T-cell (primary cell): ENCODE measurements at regions not wholly inside any gene's neighbourhood (a gene's known extent, or its start where the extent isn't known, plus 50 kb on each side); places are given as distances from the start of the nearest gene placed in this dataset.
"Not testable (repeated sequence)": the region's sequence is repeated elsewhere in the genome, so short reads cannot be mapped to it uniquely, and the experiment has no call there.

Experiments
- ATAC-seq, 4 experiments: fragments of 200-7000 bp in 3 of 4; fragments of 150-1000 bp in 1 of 4; cut with Tn5 transposase; replicated peaks in 1 of 4; 1 replicate in 3 of 4; 2 replicates in 1 of 4; pipeline ENCODE4 v1.10.0; 2021; ENCODE audit warnings: moderate library complexity in 3 of 4, mild to moderate bottlenecking in 2 of 4, moderate number of reproducible peaks in 1 of 4
- CTCF ChIA-PET, 2 donors: fragments of 300-600 bp; sonication (Branson Sonifier 250); formaldehyde crosslinking; loops; one replicate each; lab custom pipeline; 2022; ENCODE audit warnings: antibody characterized with exemption in 2 of 2; lab: Charles Lee
- POLR2A ChIA-PET, 2 donors: fragments of 300-600 bp; sonication (Branson Sonifier 250); formaldehyde crosslinking; loops; one replicate each; lab custom pipeline; 2022; ENCODE audit warnings: antibody characterized with exemption in 2 of 2; lab: Charles Lee
- DNase-seq, 35 experiments: peaks; one replicate each; pipeline versions ENCODE4 v3.0.0 to v3.0.0-alpha.2; 2013 to 2023
- H3K27ac ChIP-seq: one replicate; pipeline ENCODE4 v1.5.1; 2013; ENCODE audit warnings: low read length
- H3K27me3 ChIP-seq, 2 experiments: replicated peaks in 1 of 2; 1 replicate in 1 of 2; 2 replicates in 1 of 2; pipeline versions ENCODE4 v1.6.1 to v1.7.0; 2013; ENCODE audit warnings: low read length in 1 of 2, mixed read lengths in 1 of 2; ENCODE audit not compliant: control insufficient read depth in 2 of 2, insufficient read depth in 2 of 2; ENCODE audit errors: extremely low read depth in 1 of 2
- H3K36me3 ChIP-seq, 2 donors: 1 replicate in 1 of 2; 2 replicates in 1 of 2; pipeline versions ENCODE4 v1.6.1 to v1.7.0; 2013; ENCODE audit warnings: low read length in 1 of 2; ENCODE audit not compliant: control insufficient read depth in 2 of 2, insufficient read depth in 1 of 2; ENCODE audit errors: extremely low read depth in 1 of 2
- H3K4me1 ChIP-seq, 2 experiments: 1 replicate in 1 of 2; 2 replicates in 1 of 2; pipeline versions ENCODE4 v1.6.1 to v1.7.0; 2013; ENCODE audit warnings: low read length in 2 of 2, mixed read lengths in 1 of 2; ENCODE audit not compliant: insufficient read depth in 2 of 2, control insufficient read depth in 1 of 2; ENCODE audit errors: extremely low read depth in 1 of 2
- H3K4me3 ChIP-seq, 2 donors: 1 replicate in 1 of 2; 2 replicates in 1 of 2; pipeline versions ENCODE4 v1.5.1 to v1.7.0; 2013; ENCODE audit warnings: mild to moderate bottlenecking in 2 of 2, low read length in 1 of 2, moderate library complexity in 1 of 2; ENCODE audit not compliant: control insufficient read depth in 1 of 2; ENCODE audit errors: extremely low read depth in 1 of 2
- H3K9me3 ChIP-seq: 2 replicates; pipeline ENCODE4 v1.7.0; 2013
- H3K27ac Mint-ChIP-seq, 2 donors: one replicate each; pipeline ENCODE4 v1.8.0; 2020 to 2021; ENCODE audit warnings: mild to moderate bottlenecking in 2 of 2, mixed read lengths in 2 of 2
- H3K27me3 Mint-ChIP-seq, 2 donors: one replicate each; pipeline ENCODE4 v1.8.0; 2021 to 2022; ENCODE audit warnings: mixed read lengths in 2 of 2
- H3K36me3 Mint-ChIP-seq: one replicate; pipeline ENCODE4 v1.8.0; 2021; ENCODE audit warnings: mixed read lengths
- H3K4me1 Mint-ChIP-seq, 3 donors: one replicate each; pipeline ENCODE4 v1.8.0; 2020 to 2022; ENCODE audit warnings: mixed read lengths in 3 of 3, mild to moderate bottlenecking in 1 of 3
- H3K4me3 Mint-ChIP-seq, 3 donors: one replicate each; pipeline ENCODE4 v1.8.0; 2020 to 2022; ENCODE audit warnings: mild to moderate bottlenecking in 3 of 3, mixed read lengths in 3 of 3, moderate library complexity in 3 of 3
- H3K9me3 Mint-ChIP-seq, 3 donors: one replicate each; pipeline ENCODE4 v1.8.0; 2020 to 2022; ENCODE audit warnings: mixed read lengths in 3 of 3
- WGBS: methylation state at CpG from one replicate; pipeline ENCODE4 v1.1.5; 2013; ENCODE audit warnings: missing lambda C conversion rate; ENCODE audit not compliant: insufficient coverage; 5-methylcytosine and 5-hydroxymethylcytosine counted together

DNA sequence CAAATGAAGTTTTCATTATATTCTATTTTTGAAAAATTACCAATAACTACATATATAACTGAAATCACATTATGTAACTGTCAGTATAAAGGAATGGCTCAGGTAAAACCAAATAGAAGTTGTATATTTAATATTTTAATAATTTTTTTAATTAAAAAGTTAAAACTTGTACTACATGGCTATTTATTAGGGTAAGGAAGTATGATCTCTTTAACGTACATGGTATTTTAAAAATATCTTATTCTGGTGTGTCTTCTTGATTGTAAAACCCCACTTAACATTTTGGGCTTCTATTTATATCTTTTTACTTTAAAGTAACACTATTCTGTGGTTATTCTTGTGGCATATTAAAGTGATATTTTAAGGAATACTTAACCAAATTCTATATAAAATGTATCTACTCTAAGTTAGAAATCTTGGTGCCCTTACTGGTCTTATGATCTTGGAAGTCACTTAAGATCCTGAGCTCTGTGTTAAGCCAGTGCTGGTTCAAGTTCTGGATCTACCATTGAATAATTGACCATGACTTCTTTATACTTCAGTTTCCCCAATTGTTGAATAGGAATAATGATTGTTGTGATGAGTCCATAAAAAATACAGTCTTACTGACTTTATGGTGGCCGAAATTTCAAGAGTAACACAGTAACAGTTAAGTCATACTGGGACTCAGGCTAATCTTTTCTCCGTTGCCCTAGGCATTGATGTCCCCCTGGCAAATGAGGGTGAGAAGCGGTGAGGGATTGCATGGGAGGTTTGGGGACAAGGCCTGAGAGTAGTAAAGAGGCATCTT lies 97.1 kb upstream of the TPTE start:
- 55% methylated on average over 3 of the region's 4 CpGs for WGBS
- H3K27ac ChIP-seq, H3K4me1 Mint-ChIP-seq, H3K27me3 ChIP-seq, H3K4me3 Mint-ChIP-seq, CTCF ChIA-PET, H3K27ac Mint-ChIP-seq, POLR2A ChIA-PET, H3K36me3 ChIP-seq, H3K4me1 ChIP-seq, H3K36me3 Mint-ChIP-seq, H3K27me3 Mint-ChIP-seq, DNase-seq, H3K4me3 ChIP-seq, H3K9me3 Mint-ChIP-seq: not testable (repeated sequence)
- peak in 1 of 4 experiments; percentile 33 for ATAC-seq
- H3K9me3 ChIP-seq: peaks cover 12% of the 10 kb centered on the region

DNA sequence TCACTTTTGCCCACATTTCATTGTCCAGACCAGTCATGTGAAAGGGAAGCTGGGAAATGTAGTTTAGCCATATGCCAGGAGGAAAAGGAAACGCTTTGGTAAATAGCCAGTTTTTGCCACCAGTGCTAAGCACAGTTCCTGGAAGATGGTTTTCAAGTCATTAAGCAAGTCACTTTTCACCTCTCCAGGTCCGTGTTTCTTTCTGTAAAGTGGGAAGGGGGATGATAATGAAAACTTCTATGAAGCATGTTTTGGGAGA lies 96.6 kb upstream of the TPTE start:
- CTCF ChIA-PET, DNase-seq, H3K36me3 Mint-ChIP-seq, H3K27me3 ChIP-seq, H3K9me3 Mint-ChIP-seq, H3K4me1 ChIP-seq, H3K27me3 Mint-ChIP-seq, POLR2A ChIA-PET, H3K4me3 ChIP-seq, H3K4me1 Mint-ChIP-seq, H3K4me3 Mint-ChIP-seq, H3K27ac Mint-ChIP-seq, H3K27ac ChIP-seq, H3K36me3 ChIP-seq, ATAC-seq: not testable (repeated sequence)
- no CpG with 5 or more reads among the region's 2 CpGs for WGBS
- peaks cover 16% of the 10 kb centered on the region for H3K9me3 ChIP-seq

DNA sequence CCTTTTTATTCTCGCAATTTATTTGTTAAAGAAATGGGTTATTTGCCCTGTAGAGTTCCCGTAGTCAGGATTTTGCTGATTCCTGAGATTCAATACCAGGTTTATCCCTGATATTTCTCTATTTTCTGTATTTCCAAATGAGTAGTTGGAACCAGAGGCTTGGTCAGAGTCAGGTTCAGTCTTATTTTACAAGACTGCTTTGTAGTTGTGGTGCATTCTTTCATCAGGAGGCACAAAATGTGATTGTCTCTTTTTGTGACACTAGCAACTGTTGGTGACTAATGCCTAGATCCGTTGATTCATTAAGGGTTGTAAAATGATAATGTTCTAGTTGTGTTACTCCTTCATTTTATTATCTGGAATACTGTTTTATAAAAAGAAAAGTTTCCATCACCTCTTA lies 95.5 kb upstream of the TPTE start:
- no peaks in the 10 kb centered on the region for H3K27me3 Mint-ChIP-seq
- H3K36me3 Mint-ChIP-seq: no peaks in the 10 kb centered on the region
- ChIA-PET POLR2A (no interaction called here), CTCF (no interaction called here)
- Histone ChIP-seq H3K4me1 (no peaks in the 10 kb centered on the region), H3K27me3 (no peaks in the 10 kb centered on the region), H3K36me3 (no peaks in the 10 kb centered on the region), H3K27ac (no peak overlapping the region), H3K4me3 (no peak overlapping the region), H3K9me3 (peaks cover 13% of the 10 kb centered on the region)
- no peaks in the 10 kb centered on the region for H3K9me3 Mint-ChIP-seq
- ATAC-seq (no peak), DNase-seq (no peak)
- no peak overlapping the region for H3K4me3 Mint-ChIP-seq
- WGBS: 82% methylated on average over 3 of the region's 3 CpGs
- H3K4me1 Mint-ChIP-seq: no peaks in the 10 kb centered on the region
- H3K27ac Mint-ChIP-seq: no peak overlapping the region

DNA sequence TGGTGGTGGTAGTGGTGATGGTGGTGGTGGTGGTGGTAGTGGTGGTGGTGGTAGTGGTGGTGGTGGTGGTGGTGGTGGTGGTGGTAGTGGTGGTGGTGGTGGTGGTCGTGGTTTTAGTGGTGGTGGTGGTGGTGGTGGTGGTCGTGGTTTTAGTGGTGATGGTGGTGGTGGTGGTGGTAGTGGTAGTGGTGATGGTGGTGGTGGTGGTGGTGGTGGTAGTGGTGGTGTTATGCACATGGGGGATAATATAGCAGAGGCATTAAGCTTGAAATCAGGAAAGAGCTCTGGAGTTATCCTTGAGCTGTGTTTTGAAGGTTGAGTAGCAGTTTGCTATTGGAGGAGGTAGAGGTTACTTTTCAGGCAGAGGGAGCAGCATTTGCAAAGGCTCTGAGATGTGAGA lies 94.6 kb upstream of the TPTE start:
- H3K9me3 Mint-ChIP-seq, H3K27ac Mint-ChIP-seq, H3K4me3 ChIP-seq, CTCF ChIA-PET, H3K36me3 ChIP-seq, H3K4me1 ChIP-seq, POLR2A ChIA-PET, ATAC-seq, DNase-seq, H3K27me3 ChIP-seq, H3K4me3 Mint-ChIP-seq, H3K27me3 Mint-ChIP-seq, H3K36me3 Mint-ChIP-seq, H3K4me1 Mint-ChIP-seq, H3K27ac ChIP-seq: not testable (repeated sequence)
- 20% methylated on average over 2 of the region's 2 CpGs for WGBS
- H3K9me3 ChIP-seq: peaks cover 13% of the 10 kb centered on the region

DNA sequence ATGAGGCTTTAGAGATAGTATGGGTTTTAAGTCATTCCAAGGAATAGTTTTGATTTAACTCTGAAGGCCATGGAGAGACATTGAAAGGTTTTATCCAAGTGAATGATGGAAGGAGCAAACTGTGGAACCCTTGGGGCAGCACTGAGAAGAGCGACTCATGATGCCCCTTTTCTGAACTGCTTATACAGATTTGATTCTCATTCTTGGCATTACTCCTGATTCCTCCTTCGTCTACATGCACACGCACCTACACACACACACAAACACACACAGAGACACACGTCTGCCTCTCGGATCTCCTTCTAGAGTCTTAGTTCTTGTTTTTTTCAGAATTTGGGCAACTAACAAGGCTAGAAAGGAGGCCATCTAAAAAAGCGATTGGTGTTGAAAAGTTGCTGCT lies 94.1 kb upstream of the TPTE start:
- DNase-seq, H3K27me3 Mint-ChIP-seq, H3K27ac ChIP-seq, H3K4me3 Mint-ChIP-seq, ATAC-seq, H3K36me3 ChIP-seq, H3K4me3 ChIP-seq, H3K27ac Mint-ChIP-seq, H3K4me1 ChIP-seq, POLR2A ChIA-PET, H3K4me1 Mint-ChIP-seq, H3K9me3 Mint-ChIP-seq, H3K27me3 ChIP-seq, H3K36me3 Mint-ChIP-seq, CTCF ChIA-PET: not testable (repeated sequence)
- peaks cover 13% of the 10 kb centered on the region for H3K9me3 ChIP-seq
- WGBS: 66% methylated on average over 6 of the region's 6 CpGs

DNA sequence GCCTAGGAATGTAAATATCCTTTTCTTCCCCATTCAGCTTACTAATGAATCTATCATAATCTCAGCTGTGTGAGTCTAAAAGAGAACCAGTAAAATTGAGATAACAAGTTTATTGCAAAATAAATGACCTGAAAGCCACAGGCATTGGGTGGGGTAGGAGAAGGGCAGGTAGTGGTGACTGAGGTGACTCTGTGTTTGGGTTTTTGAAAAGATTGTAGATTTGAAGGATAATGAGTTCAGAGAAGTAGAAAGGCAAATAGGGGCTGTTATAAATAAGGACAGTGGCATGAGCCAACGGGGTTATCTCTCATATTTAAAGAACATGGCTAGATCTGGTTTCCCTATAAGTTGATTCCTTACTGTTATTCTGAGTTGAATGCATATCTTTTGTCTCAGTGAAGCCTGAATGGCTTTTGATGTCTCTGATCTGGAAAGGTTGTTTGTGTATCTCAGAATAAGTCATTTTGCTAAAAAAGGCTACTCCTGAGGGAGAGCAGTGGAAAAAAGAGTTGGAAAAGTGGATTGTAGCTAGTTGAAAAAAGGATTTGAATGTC lies 92.3 kb upstream of the TPTE start:
- POLR2A ChIA-PET, H3K27me3 Mint-ChIP-seq, H3K27me3 ChIP-seq, DNase-seq, H3K4me1 ChIP-seq, H3K4me1 Mint-ChIP-seq, H3K36me3 ChIP-seq, H3K36me3 Mint-ChIP-seq, ATAC-seq, H3K4me3 Mint-ChIP-seq, H3K27ac Mint-ChIP-seq, CTCF ChIA-PET, H3K27ac ChIP-seq, H3K4me3 ChIP-seq, H3K9me3 Mint-ChIP-seq: not testable (repeated sequence)
- 15% methylated on average over 1 of the region's 1 CpG for whole genome bisulfite sequencing
- H3K9me3 ChIP-seq: peaks cover 13% of the 10 kb centered on the region

DNA sequence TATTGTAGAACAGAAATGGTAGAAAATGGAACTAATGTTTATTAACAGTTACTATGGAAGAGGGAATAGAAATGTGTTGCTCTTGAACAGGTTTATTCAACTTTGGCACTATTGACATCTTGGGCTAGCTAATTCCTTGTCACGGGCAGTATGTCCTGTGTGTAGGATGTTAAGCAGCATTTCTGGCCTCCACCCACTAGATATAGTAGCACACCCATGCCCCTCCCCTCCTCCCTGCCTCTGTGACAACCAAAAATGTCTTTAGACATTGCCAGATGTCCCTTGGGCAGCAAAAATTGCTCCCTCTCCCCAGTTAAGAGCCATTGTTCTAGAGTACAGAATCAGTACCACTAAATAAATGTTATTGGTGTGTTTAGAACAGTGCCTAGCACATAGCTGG lies 91.4 kb upstream of the TPTE start:
- Mint-ChIP-seq H3K27me3 (no peaks in the 10 kb centered on the region), H3K9me3 (peaks cover 0 to 3% (median 3%) of the 10 kb centered on the region in 3 donors), H3K36me3 (no peaks in the 10 kb centered on the region), H3K27ac (no peak overlapping the region), H3K4me3 (no peak overlapping the region), H3K4me1 (no peaks in the 10 kb centered on the region)
- ChIA-PET POLR2A (no interaction called here), CTCF (no interaction called here)
- Histone ChIP-seq H3K4me1 (no peaks in the 10 kb centered on the region), H3K9me3 (peaks cover 9% of the 10 kb centered on the region), H3K27me3 (no peaks in the 10 kb centered on the region), H3K36me3 (no peaks in the 10 kb centered on the region), H3K27ac (no peak overlapping the region), H3K4me3 (no peak overlapping the region)
- DNase-seq: no peak
- ATAC-seq: no peak
- WGBS: 62% methylated on average over 1 of the region's 1 CpG
